ENCODE measurements at regions not wholly inside any gene's neighbourhood (a gene's known extent, or its start where the extent isn't known, plus 50 kb on each side); places are given as distances from the start of the nearest gene placed in this dataset.

GRCh38 chr18:44331656-44332570 is 348.8 kb upstream of the SETBP1 start:
- TF ChIP-seq CTCF (IDR thresholded peaks at IDR 0.05 in 4 of 5, conservative IDR thresholded peaks at IDR 0.05 in 1 of 5) (no peak), POLR2A (IDR thresholded peaks at IDR 0.05) (no peak)
